ENCODE measurements at regions not wholly inside any gene's neighbourhood (a gene's known extent, or its start where the extent isn't known, plus 50 kb on each side); places are given as distances from the start of the nearest gene placed in this dataset.
"Not testable (repeated sequence)": the region's sequence is repeated elsewhere in the genome, so short reads cannot be mapped to it uniquely, and the experiment has no call there.

DNA sequence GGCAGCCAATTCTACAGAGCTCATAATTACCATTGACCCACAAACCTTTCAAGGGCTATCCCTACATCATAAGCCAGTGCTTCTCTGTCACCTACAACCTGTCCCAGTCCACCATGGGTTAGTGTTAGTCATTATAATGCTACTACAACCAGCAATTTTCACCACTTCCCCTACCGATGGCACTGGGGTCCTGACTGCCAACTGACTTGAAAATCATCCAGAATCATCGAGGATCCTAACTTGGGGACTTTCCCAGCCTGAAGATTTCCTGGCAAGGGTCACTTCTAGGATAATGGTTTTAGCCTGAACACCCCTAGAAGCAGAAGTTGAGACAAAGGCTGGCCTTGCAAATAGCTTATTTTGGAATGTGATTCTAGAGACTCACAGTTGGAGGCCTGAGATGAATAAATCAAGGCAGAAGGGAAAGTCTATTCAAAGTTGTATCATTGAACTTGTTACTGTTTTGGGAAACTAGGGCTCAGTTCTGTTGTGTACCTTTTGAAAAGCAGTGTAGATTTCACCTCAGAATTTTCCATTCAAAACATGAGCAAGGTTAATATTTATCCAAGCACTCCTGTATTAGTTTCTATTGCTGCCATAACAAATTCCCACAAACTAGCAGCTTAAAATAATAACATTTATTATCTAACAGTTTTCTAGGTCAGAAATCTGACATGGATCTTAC, 633.0 kb downstream of the LRRC70 start:
- Mint-ChIP-seq H3K27me3 (no peaks in the 10 kb centered on the region), H3K27ac (no peak overlapping the region), H3K9me3 (peaks cover 9% of the 10 kb centered on the region), H3K4me3 (no peak overlapping the region), H3K4me1 (ENCODE audit: low read depth) (no peaks in the 10 kb centered on the region), H3K36me3 (ENCODE audit: low read depth) (no peaks in the 10 kb centered on the region)

GRCh38 chr5:63205976-63206375, 627.4 kb downstream of the LRRC70 start:
- no peaks in the 10 kb centered on the region for H3K4me1 Mint-ChIP-seq (ENCODE audit: low read depth)
- no peak overlapping the region for H3K4me3 Mint-ChIP-seq
- no peaks in the 10 kb centered on the region for H3K27me3 Mint-ChIP-seq
- H3K9me3 Mint-ChIP-seq: peaks cover 14% of the 10 kb centered on the region
- no peak overlapping the region for H3K27ac Mint-ChIP-seq
- H3K36me3 Mint-ChIP-seq (ENCODE audit: low read depth): no peaks in the 10 kb centered on the region

- no peak overlapping the region for H3K4me3 Mint-ChIP-seq
- H3K27me3 Mint-ChIP-seq: no peaks in the 10 kb centered on the region
- no peaks in the 10 kb centered on the region for H3K4me1 Mint-ChIP-seq (ENCODE audit: low read depth)
- H3K9me3 Mint-ChIP-seq: peaks cover 8% of the 10 kb centered on the region
- H3K36me3 Mint-ChIP-seq (ENCODE audit: low read depth): no peaks in the 10 kb centered on the region
- H3K27ac Mint-ChIP-seq: no peak overlapping the region
Measured at GRCh38 chr5:63201738-63202137, 623.1 kb downstream of the LRRC70 start.

GRCh38 chr5:63194126-63194525, 615.5 kb downstream of the LRRC70 start:
- Mint-ChIP-seq H3K27ac (no peak overlapping the region), H3K4me1 (ENCODE audit: low read depth) (no peaks in the 10 kb centered on the region), H3K36me3 (ENCODE audit: low read depth) (no peaks in the 10 kb centered on the region), H3K27me3 (no peaks in the 10 kb centered on the region), H3K9me3 (no peaks in the 10 kb centered on the region), H3K4me3 (no peak overlapping the region)

- H3K4me3 Mint-ChIP-seq; H3K4me1 Mint-ChIP-seq (ENCODE audit: low read depth); H3K27ac Mint-ChIP-seq; H3K27me3 Mint-ChIP-seq; H3K36me3 Mint-ChIP-seq (ENCODE audit: low read depth); H3K9me3 Mint-ChIP-seq: not testable (repeated sequence)
Measured at GRCh38 chr5:63180190-63180589, 601.6 kb downstream of the LRRC70 start.

DNA sequence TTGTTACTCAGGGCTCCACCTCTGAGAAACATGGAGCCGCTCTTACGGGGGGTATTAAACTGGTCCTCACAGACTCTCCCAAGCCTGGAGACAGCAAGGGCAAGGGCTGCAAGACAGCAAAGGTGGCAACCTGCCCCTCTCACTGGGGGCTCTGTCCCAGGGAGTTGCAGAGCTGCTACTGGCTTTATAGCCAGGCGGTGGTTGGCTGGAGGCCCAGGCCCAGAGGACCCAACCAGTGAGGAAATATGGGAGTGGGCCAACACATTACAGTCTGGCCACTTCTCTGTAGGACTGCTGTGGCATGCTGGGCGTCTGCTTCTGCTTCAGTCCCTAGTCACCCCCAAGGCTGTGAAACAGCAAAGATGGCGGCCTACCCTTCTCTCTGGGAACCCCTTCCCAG, 597.2 kb downstream of the LRRC70 start:
- Mint-ChIP-seq H3K27me3 (no peaks in the 10 kb centered on the region), H3K4me1 (ENCODE audit: low read depth) (no peaks in the 10 kb centered on the region), H3K4me3 (no peak overlapping the region), H3K27ac (no peak overlapping the region), H3K36me3 (ENCODE audit: low read depth) (no peaks in the 10 kb centered on the region), H3K9me3 (peaks cover 3% of the 10 kb centered on the region)

- Mint-ChIP-seq H3K27me3 (no peaks in the 10 kb centered on the region), H3K27ac (no peak overlapping the region), H3K4me3 (no peak overlapping the region), H3K4me1 (ENCODE audit: low read depth) (no peaks in the 10 kb centered on the region), H3K9me3 (no peaks in the 10 kb centered on the region), H3K36me3 (ENCODE audit: low read depth) (no peaks in the 10 kb centered on the region)
Measured at GRCh38 chr5:63170486-63170885, 591.9 kb downstream of the LRRC70 start.

GRCh38 chr5:63164838-63165535, 586.4 kb downstream of the LRRC70 start:
- Mint-ChIP-seq H3K27me3 (no peaks in the 10 kb centered on the region), H3K9me3 (no peaks in the 10 kb centered on the region), H3K27ac (no peak overlapping the region), H3K36me3 (ENCODE audit: low read depth) (no peaks in the 10 kb centered on the region), H3K4me1 (ENCODE audit: low read depth) (no peaks in the 10 kb centered on the region), H3K4me3 (no peak overlapping the region)

DNA sequence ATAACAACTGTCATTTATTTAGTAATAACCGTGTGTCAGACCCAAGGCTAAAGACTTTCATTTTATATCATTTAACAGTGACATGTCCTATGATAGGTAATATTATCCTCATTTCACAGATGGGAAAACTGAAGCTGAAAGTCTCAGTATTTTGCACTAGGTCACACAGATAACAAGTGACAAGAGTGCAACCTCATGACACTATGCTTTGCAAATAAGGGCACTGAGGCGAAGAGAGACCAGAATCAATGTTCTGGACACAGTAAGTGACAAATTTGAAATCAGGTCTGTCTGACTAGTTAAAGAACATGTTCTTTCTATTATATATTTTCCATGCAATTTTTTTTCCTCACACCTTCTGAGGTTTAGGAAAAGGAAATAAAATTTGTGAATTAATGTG, 585.7 kb downstream of the LRRC70 start:
- Mint-ChIP-seq H3K9me3 (no peaks in the 10 kb centered on the region), H3K27ac (no peak overlapping the region), H3K27me3 (no peaks in the 10 kb centered on the region), H3K36me3 (ENCODE audit: low read depth) (no peaks in the 10 kb centered on the region), H3K4me1 (ENCODE audit: low read depth) (no peaks in the 10 kb centered on the region), H3K4me3 (no peak overlapping the region)

DNA sequence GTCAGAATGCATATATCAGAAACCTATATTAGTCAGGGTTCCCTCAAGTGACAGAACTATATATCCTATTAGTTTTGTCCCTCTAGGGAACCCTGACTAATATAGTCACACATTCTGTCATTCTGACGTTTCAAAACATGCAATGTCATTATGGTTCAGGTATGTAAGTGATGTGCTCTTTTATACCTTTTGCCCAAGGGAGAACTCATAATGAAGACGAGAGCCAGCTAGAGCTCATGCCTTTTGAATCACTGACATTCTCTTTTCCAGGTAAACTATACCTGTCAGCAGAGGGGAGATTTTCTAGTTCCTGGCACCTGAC, 576.7 kb downstream of the LRRC70 start:
- Mint-ChIP-seq H3K9me3 (no peaks in the 10 kb centered on the region), H3K36me3 (ENCODE audit: low read depth) (no peaks in the 10 kb centered on the region), H3K27ac (no peak overlapping the region), H3K4me3 (no peak overlapping the region), H3K27me3 (no peaks in the 10 kb centered on the region), H3K4me1 (ENCODE audit: low read depth) (no peaks in the 10 kb centered on the region)

DNA sequence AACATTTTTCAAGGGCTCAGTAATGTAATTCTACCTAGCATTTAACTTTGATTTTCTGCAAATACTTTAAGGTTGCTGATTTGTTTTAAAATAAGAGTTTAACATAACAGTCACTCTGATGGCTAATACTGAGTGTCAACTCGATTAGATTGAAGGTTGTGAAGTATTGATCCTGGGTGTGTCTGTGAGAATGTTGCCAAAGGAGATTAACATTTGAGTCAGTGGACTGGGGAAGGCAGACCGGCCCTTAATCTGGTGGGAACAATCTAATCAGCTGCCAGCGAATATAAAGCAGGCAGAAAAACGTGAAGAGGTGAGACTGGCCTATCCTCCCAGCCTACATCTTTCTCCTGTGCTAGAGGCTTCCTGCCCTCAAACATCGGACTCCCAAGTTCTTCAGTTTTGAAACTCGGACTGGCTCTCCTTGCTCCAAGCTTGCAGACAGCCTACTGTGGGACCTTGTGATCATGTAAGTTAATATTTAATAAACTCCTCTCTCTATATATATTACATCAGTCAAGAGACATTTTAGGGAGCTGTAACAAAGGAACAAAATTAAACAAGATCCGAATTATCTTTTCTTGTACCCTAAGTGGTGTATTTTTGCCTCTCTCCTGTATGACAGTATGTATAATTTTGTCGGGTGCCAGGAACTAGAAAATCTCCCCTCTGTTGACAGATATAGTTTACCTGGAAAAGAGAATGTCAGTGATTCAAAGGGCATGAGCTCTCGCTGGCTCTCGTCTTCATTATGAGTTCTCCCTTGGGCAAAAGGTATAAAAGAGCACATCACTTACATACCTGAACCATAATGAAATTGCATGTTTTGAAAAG, 576.1 kb downstream of the LRRC70 start:
- no peaks in the 10 kb centered on the region for H3K4me1 Mint-ChIP-seq (ENCODE audit: low read depth)
- H3K27me3 Mint-ChIP-seq: no peaks in the 10 kb centered on the region
- H3K36me3 Mint-ChIP-seq (ENCODE audit: low read depth): no peaks in the 10 kb centered on the region
- no peaks in the 10 kb centered on the region for H3K9me3 Mint-ChIP-seq
- no peak overlapping the region for H3K4me3 Mint-ChIP-seq
- H3K27ac Mint-ChIP-seq: no peak overlapping the region

- Mint-ChIP-seq H3K27me3 (no peaks in the 10 kb centered on the region), H3K36me3 (ENCODE audit: low read depth) (no peaks in the 10 kb centered on the region), H3K4me1 (ENCODE audit: low read depth) (no peaks in the 10 kb centered on the region), H3K27ac (no peak overlapping the region), H3K4me3 (no peak overlapping the region), H3K9me3 (no peaks in the 10 kb centered on the region)
Measured at GRCh38 chr5:63152871-63153270, 574.3 kb downstream of the LRRC70 start.

DNA sequence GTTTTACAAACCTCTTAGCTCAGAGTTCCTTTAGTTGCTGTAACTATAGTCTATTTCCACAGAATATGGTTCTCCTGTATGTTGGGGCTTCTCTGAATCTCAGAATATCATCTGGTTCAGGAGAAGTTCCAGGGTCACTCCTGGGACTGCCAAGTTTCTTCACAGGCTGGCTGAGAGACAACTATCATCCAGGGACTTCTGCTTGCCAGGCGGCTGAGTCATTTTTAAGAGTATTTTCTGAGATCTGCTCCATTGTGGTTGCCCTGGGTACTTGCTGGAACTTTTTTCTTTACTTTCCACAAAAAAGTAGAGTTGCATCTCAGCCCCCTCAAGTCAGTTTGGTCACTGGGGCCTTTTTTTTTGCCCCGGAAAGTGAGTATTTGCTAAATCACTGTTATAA, 566.5 kb downstream of the LRRC70 start:
- no peaks in the 10 kb centered on the region for H3K27me3 Mint-ChIP-seq
- H3K4me3 Mint-ChIP-seq: no peak overlapping the region
- H3K36me3 Mint-ChIP-seq (ENCODE audit: low read depth): no peaks in the 10 kb centered on the region
- no peaks in the 10 kb centered on the region for H3K4me1 Mint-ChIP-seq (ENCODE audit: low read depth)
- H3K9me3 Mint-ChIP-seq: peaks cover 4% of the 10 kb centered on the region
- H3K27ac Mint-ChIP-seq: no peak overlapping the region

DNA sequence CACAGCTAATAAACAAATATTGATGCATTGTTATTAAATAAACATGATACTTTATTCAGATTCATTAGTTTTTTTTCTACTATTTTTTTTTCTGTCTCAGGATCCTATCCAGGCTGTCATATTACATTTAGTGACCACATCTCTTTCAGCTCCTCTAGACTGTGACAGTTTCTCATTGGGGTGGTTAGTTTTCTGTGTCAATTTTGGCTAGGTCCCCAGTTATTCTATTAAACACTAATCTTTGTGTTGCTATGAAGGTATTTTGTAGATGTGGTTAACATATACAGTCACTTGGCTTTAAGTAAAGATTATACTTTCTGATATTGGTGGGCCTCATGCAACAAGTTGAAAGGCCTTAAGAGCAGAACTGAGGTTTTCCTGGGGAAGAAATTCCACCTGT, 563.0 kb downstream of the LRRC70 start:
- H3K9me3 Mint-ChIP-seq: peaks cover 4% of the 10 kb centered on the region
- H3K36me3 Mint-ChIP-seq (ENCODE audit: low read depth): no peaks in the 10 kb centered on the region
- H3K4me3 Mint-ChIP-seq: no peak overlapping the region
- no peak overlapping the region for H3K27ac Mint-ChIP-seq
- no peaks in the 10 kb centered on the region for H3K4me1 Mint-ChIP-seq (ENCODE audit: low read depth)
- no peaks in the 10 kb centered on the region for H3K27me3 Mint-ChIP-seq

GRCh38 chr5:63135291-63135690, 556.7 kb downstream of the LRRC70 start:
- Mint-ChIP-seq H3K4me1 (ENCODE audit: low read depth) (no peaks in the 10 kb centered on the region), H3K9me3 (no peaks in the 10 kb centered on the region), H3K27me3 (no peaks in the 10 kb centered on the region), H3K27ac (no peak overlapping the region), H3K36me3 (ENCODE audit: low read depth) (no peaks in the 10 kb centered on the region), H3K4me3 (no peak overlapping the region)
